ENCODE measurements at regions not wholly inside any gene's neighbourhood (a gene's known extent, or its start where the extent isn't known, plus 50 kb on each side); places are given as distances from the start of the nearest gene placed in this dataset.

GRCh38 chrX:23504895-23505294 lies 162.4 kb upstream of the PRDX4 start:
- no TSS peak for BruUV-seq (replicated peaks)
- POLR2A ChIA-PET (ENCODE audit: unreplicated experiment) = interaction anchor here (0.5 kb wide), 1 partner anchor 1450 kb away, joined by 23 read pairs; no protein-coding TSS in a partner anchor
- Histone ChIP-seq H3K27me3 (ENCODE audit: insufficient read depth, low read depth) (no peaks in the 10 kb centered on the region), H3K36me3 (ENCODE audit: low read depth) (no peaks in the 10 kb centered on the region), H3F3A (ENCODE audit: insufficient read depth, low read depth) (peaks cover 6% of the 10 kb centered on the region; the same call in 1 of the 2 replicates), H3K4me2 (no peak overlapping the region), H3K27ac (no peak overlapping the region), H3K4me1 (replicated peaks; ENCODE audit: insufficient read depth) (peaks cover 26% of the 10 kb centered on the region), H2AFZ (no peak overlapping the region), H3K4me3 (no peak overlapping the region), H3K9me2 (ENCODE audit: insufficient read depth) (no peaks in the 10 kb centered on the region), H3K79me2 (ENCODE audit: low read depth) (no peaks in the 10 kb centered on the region), H4K20me1 (ENCODE audit: insufficient read depth) (no peaks in the 10 kb centered on the region), H3K9me3 (ENCODE audit: insufficient read depth, low read depth) (no peaks in the 10 kb centered on the region)
- CTCF ChIA-PET = no interaction called here
- intact Hi-C loops (cut with micrococcal nuclease; ENCODE audit: unreplicated experiment) = loop anchor here (10.0 kb wide), 1 partner anchor 50 kb away; no protein-coding TSS in a partner anchor
- TF ChIP-seq CTCF (conservative IDR thresholded peaks at IDR 0.05) (no peak), EZH2 (IDR thresholded peaks at IDR 0.05; ENCODE audit: low read depth) (no peak)
- no peak for DNase-seq

GRCh38 chrX:23505531-23506303 lies 161.6 kb upstream of the PRDX4 start:
- Histone ChIP-seq H3K4me2 (no peak overlapping the region), H3K4me1 (replicated peaks; ENCODE audit: insufficient read depth) (peaks cover 26% of the 10 kb centered on the region), H3K4me3 (no peak overlapping the region), H3K79me2 (ENCODE audit: low read depth) (no peaks in the 10 kb centered on the region), H4K20me1 (ENCODE audit: insufficient read depth) (no peaks in the 10 kb centered on the region), H3K36me3 (ENCODE audit: low read depth) (no peaks in the 10 kb centered on the region), H2AFZ (no peak overlapping the region), H3K27me3 (ENCODE audit: insufficient read depth, low read depth) (no peaks in the 10 kb centered on the region), H3K9me3 (ENCODE audit: insufficient read depth, low read depth) (no peaks in the 10 kb centered on the region), H3K9me2 (ENCODE audit: insufficient read depth) (no peaks in the 10 kb centered on the region), H3F3A (ENCODE audit: insufficient read depth, low read depth) (peaks cover 6% of the 10 kb centered on the region; the same call in 1 of the 2 replicates), H3K27ac (no peak overlapping the region)
- peak in 1 of 2 experiments; percentile 3 for DNase-seq
- ChIA-PET CTCF (no interaction called here), POLR2A (ENCODE audit: unreplicated experiment) (interaction anchor here (0.5 kb wide), 1 partner anchor 1450 kb away, joined by 23 read pairs; no protein-coding TSS in a partner anchor)
- intact Hi-C loops (cut with micrococcal nuclease; ENCODE audit: unreplicated experiment) = loop anchor here (10.0 kb wide), 1 partner anchor 49 kb away; no protein-coding TSS in a partner anchor
- no peak for TF ChIP-seq CTCF (conservative IDR thresholded peaks at IDR 0.05)
- no peak for TF ChIP-seq EZH2 (IDR thresholded peaks at IDR 0.05; ENCODE audit: low read depth)
- no TSS peak for BruUV-seq (replicated peaks)

GRCh38 chrX:23509256-23509655 lies 158.0 kb upstream of the PRDX4 start:
- no peak overlapping the region for H3K4me3 ChIP-seq
- H3K9me3 ChIP-seq (ENCODE audit: insufficient read depth, low read depth) = no peaks in the 10 kb centered on the region
- POLR2A ChIA-PET (ENCODE audit: unreplicated experiment) = no interaction called here
- H3K4me1 ChIP-seq (replicated peaks; ENCODE audit: insufficient read depth) = peaks cover 14% of the 10 kb centered on the region
- BruUV-seq (replicated peaks) = no TSS peak
- no peaks in the 10 kb centered on the region for H3K79me2 ChIP-seq (ENCODE audit: low read depth)
- H3K9me2 ChIP-seq (ENCODE audit: insufficient read depth) = no peaks in the 10 kb centered on the region
- intact Hi-C loops (cut with micrococcal nuclease; ENCODE audit: unreplicated experiment) = loop anchor here (10.0 kb wide), 1 partner anchor 46 kb away; no protein-coding TSS in a partner anchor
- no peaks in the 10 kb centered on the region for H3F3A ChIP-seq (ENCODE audit: insufficient read depth, low read depth)
- H3K4me2 ChIP-seq = no peak overlapping the region
- no peaks in the 10 kb centered on the region for H4K20me1 ChIP-seq (ENCODE audit: insufficient read depth)
- CTCF ChIA-PET = no interaction called here
- no peaks in the 10 kb centered on the region for H3K27me3 ChIP-seq (ENCODE audit: insufficient read depth, low read depth)
- no peaks in the 10 kb centered on the region for H3K36me3 ChIP-seq (ENCODE audit: low read depth)
- no peak for DNase-seq
- no peak overlapping the region for H2AFZ ChIP-seq
- no peak overlapping the region for H3K27ac ChIP-seq
- no peak for TF ChIP-seq EZH2 (IDR thresholded peaks at IDR 0.05; ENCODE audit: low read depth)
- no peak for TF ChIP-seq CTCF (conservative IDR thresholded peaks at IDR 0.05)

Data from PC-9 (cell line).